ENCODE measurements at regions not wholly inside any gene's neighbourhood (a gene's known extent, or its start where the extent isn't known, plus 50 kb on each side); places are given as distances from the start of the nearest gene placed in this dataset.

- H3K79me2 ChIP-seq (ENCODE audit: insufficient read depth, low read length): no peaks in the 10 kb centered on the region
- H3K4me3 Mint-ChIP-seq: no peak overlapping the region
- H3K9me3 ChIP-seq (ENCODE audit: control insufficient read depth, low read depth, low read length): no peaks in the 10 kb centered on the region
- H3T11ph ChIP-seq (ENCODE audit: low read length): no peak overlapping the region
- no peak overlapping the region for H3K14ac ChIP-seq (ENCODE audit: insufficient read depth, low read length)
- H3K27me3 Mint-ChIP-seq (ENCODE audit: low read depth): no peaks in the 10 kb centered on the region
- H2BK12ac ChIP-seq (ENCODE audit: insufficient read length, low read depth, low read length): no peak overlapping the region
- no peak overlapping the region for H2BK20ac ChIP-seq (ENCODE audit: low read depth, low read length, poor library complexity, severe bottlenecking)
- H2BK120ac ChIP-seq (ENCODE audit: low read depth, low read length, poor library complexity, severe bottlenecking): no peak overlapping the region
- H3K4me1 Mint-ChIP-seq: peaks cover 21 to 24% of the 10 kb centered on the region in 2 experiments
- H3K4me2 ChIP-seq (ENCODE audit: insufficient read depth, insufficient read length, low read length): no peak overlapping the region
- H2BK15ac ChIP-seq (ENCODE audit: low read depth, low read length): no peak overlapping the region
- no peak overlapping the region for H3K23ac ChIP-seq (ENCODE audit: insufficient read length, low read depth, low read length)
- H4K91ac ChIP-seq (ENCODE audit: insufficient read length, low read depth, low read length): no peak overlapping the region
- H3K27ac ChIP-seq (ENCODE audit: insufficient read length, low read depth, low read length): no peak overlapping the region
- no peak overlapping the region for H2BK5ac ChIP-seq (ENCODE audit: insufficient read length, low read length)
- H3K56ac ChIP-seq (ENCODE audit: insufficient read length, low read depth, low read length): no peak overlapping the region
- H2AFZ ChIP-seq (ENCODE audit: low read length): no peak overlapping the region
- no peak for DNase-seq
- TF ChIP-seq CTCF (conservative IDR thresholded peaks at IDR 0.05): no peak
- H3K27me3 ChIP-seq (ENCODE audit: insufficient read depth, low read length): no peaks in the 10 kb centered on the region
- no peak overlapping the region for H3K18ac ChIP-seq (ENCODE audit: insufficient read length, low read depth, low read length)
- no peaks in the 10 kb centered on the region for H3K23me2 ChIP-seq (ENCODE audit: insufficient read length, low read depth, low read length, poor library complexity, severe bottlenecking)
- WGBS (ENCODE audit: extremely low coverage, insufficient read length, low lambda C conversion rate): no CpG with 5 or more reads among the region's 2 CpGs
- no peaks in the 10 kb centered on the region for H4K20me1 ChIP-seq (ENCODE audit: control insufficient read depth, insufficient read depth, insufficient read length)
- no peak overlapping the region for H4K5ac ChIP-seq (ENCODE audit: insufficient read length, low read depth, low read length)
- H2AK5ac ChIP-seq (ENCODE audit: insufficient read length, low read length): no peak overlapping the region
- peaks cover 2 to 6% (median 4%) of the 10 kb centered on the region in 3 experiments; a peak in 5 of 7 replicates for H3K36me3 Mint-ChIP-seq (ENCODE audit: insufficient read depth in 1 of 3, low read depth in 3 of 3)
- no peak overlapping the region for H4K8ac ChIP-seq (replicated peaks; ENCODE audit: insufficient read length, low read depth, low read length)
- H3K4ac ChIP-seq (ENCODE audit: low read depth, low read length): no peak overlapping the region
- peaks cover 6% of the 10 kb centered on the region for H3K4me1 ChIP-seq (ENCODE audit: insufficient read depth, low read length)
- no peak overlapping the region for H3K9ac ChIP-seq (ENCODE audit: extremely low read depth, insufficient read length, low read length)
- H3K27ac Mint-ChIP-seq: no peak overlapping the region
- no peaks in the 10 kb centered on the region for H3K79me1 ChIP-seq (ENCODE audit: insufficient read depth, low read depth, low read length, poor library complexity, severe bottlenecking)
- peaks cover 6 to 7% of the 10 kb centered on the region in 2 experiments; a peak in 2 of 5 replicates for H3K9me3 Mint-ChIP-seq
Observed at GRCh38 chr15:29422606-29423005, 153.0 kb upstream of the NSMCE3 start.

Measured in H9 (cell line).